ENCODE measurements at regions not wholly inside any gene's neighbourhood (a gene's known extent, or its start where the extent isn't known, plus 50 kb on each side); places are given as distances from the start of the nearest gene placed in this dataset.

DNA sequence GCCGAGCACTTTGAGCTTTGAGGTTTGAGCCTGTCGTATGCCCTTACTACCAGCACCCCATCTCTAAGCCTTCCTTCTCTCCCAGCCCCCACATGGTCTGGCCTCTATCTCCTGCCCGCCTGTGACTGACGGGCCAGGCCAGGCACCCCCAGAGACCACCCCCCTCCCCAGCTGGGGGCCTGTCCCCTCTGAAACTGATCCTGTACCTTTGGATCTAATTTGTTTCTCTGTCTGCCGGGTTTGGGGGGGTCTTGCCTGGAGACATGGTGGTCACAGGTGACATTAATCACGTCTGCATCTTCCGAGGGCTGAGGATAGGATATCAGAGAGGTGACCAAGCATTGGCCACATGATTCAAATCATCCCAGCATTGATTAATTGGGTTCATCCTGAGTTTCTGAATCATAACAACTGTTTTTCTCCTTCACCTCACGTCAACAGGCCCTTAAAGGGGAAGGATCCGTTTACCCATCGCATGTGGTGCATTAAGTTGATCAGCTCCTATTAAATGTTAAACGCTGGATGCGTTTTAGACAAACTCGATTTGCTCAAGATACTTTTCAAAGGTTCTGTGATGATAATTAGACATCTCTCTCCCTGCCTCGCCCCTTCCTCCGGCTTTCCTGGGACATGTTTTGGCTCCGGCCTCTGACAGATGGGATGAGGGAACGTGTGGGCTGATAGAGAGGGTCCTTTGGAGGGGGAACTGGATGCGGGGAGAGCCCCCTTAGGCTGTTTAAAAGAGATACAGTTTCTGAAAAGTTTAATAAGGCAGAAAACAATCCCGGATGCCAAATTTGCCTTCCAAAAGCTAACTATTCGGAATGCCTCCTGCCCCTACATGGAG lies 63.3 kb upstream of the TBX3 start:
- no peak for DNase-seq

DNA sequence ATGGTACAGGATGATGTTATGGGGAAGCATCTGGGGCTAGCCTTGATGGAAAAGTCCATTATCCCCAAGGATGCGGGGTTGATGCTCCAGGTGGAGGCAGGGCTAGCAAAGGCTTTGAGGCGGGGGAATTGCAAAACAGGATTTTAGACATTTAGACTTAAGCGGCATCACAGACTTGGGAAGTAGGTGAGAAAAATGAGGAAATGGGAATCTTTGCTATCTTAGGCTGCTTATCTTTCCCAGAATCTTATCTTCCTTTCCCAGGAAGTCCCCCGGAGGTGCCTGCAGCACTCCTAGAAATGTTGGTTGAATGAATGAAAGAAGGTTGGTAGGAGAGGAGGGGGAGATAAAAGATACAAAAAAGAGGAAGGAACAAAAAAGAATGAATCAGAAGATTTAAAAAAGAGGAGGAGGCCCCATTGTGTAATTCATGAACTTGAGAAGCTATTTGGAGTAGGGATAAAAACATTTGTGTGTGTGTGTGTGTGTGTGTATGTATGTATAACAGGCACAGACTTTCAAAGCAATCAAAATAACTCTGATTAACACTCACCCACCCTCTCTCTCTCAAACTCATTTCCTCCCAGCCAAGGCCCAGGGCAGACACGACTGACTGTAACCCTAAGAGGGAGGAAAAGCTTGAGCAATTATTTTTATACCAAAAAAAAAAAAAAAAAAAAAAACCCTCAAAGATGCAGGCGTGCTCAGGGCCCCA lies 62.5 kb upstream of the TBX3 start:
- no peak for DNase-seq

GRCh38 chr12:114744691-114745090 lies 60.7 kb upstream of the TBX3 start:
- no peak for DNase-seq

DNA sequence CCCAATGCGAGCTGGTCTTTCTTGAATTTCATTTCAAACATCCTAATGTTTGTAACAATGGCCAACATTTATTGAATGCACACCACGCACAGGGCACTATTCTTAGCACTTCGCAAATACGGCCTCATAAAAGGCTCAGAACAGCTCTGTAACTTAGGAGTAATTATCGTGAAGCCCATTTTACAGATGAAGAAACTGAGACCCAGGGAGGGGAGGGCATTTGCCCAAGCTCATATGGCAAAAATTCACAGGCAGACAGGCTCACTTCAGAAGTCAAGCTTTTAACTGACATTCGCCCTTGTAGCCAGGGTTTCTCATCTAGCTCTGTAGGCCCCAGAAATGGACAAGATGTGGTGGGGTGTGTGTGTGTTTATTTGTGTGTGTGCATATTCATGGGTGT lies 60.3 kb upstream of the TBX3 start:
- DNase-seq = no peak

- DNase-seq = no peak
These were observed 59.8 kb upstream of the TBX3 start for GRCh38 chr12:114743799-114744198.

DNA sequence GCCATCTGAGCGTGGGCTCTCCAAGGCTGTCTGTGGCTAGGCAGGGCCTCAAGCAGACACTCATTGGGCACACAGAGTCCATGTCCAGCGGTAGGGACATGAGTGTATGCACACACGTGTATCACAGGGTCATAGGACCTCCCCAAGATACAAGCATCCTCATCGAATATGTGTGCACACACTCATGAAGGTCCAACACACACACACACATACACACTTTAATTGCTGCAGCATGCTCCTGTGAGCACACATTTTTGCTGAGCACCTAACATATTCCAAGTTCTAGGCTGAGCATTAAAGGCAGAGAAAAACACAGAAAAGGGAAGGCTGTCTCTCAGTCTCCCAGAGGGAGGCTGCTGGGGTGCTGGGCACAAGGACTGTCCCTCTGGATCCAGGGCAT lies 59.3 kb upstream of the TBX3 start:
- no peak for DNase-seq

DNA sequence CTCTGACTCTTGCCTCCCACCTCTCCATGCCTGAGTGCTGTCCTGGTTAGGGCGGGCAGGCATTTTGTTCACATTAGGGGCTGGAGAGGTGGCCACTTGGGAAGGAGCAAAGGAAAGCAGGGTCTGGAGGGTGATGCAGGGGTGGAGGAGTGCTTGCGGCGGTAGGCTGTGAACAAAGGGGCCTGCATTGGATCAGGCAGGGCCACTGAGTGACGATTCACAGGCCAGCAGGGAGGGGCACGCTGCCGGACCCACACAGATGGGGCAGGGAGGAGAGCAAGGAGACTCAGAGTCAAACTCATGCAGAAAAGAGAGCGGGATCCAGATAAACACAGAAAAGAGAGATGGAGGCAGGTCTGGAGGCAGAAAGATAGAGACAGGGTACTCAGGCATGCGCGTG lies 58.4 kb upstream of the TBX3 start:
- DNase-seq = no peak

GRCh38 chr12:114741940-114742339 lies 58.0 kb upstream of the TBX3 start:
- no peak for DNase-seq

DNA sequence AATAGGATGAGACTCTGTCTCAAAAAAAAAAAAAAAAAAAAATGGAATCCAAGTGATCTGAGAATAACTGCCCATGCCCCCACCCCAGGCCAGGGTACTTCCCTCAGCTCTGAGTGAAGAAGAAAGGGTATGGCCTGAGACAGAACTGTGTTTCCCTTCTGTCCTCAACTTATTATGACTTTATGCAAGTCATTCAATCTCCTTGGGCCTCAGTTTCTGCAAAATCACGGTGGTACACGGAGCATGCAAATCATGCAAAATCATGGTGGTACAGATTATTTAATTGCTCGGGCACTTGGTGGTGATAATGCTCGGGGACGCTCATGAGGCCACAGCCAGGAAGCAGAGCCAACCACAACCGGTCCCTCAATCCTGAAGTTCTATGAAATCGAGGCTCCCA lies 56.5 kb upstream of the TBX3 start:
- DNase-seq = no peak

- DNase-seq = no peak
These were observed 54.6 kb upstream of the TBX3 start for GRCh38 chr12:114738460-114739184.

DNA sequence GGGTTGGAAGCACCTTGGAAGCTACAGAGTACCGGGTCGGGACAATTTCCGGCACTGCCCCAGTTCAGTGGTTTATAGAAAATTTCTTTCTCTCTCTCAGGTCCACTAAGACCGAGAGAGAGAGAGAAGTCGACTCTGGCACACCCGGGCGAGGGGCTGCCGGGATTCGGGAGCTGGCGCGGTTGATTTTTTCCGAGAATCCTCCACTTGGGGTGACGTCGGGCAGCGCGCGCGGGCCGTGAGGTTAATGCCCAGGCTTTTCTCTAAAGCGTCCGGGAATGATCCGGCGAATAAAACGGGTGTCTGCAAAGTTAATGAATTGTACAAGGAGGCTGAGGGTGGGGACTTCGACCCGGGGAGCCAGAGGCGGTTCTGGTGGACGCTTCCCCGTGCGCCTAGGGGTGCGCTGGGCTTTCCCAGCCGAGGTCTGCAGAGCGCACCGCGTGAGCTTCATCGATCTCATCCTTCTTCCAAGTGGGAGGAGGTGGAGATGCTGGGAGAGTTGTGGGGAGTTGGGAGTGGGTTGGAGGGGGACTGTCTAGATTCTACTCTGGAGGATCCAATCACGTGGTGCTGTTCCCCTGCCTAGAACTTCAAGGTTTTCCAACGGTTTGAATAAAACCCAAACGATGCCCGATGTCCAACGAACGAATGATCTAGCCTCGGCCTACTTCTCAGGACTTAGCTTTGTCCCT lies 51.9 kb upstream of the TBX3 start:
- no peak for DNase-seq

- DNase-seq = no peak
These were observed 51.0 kb upstream of the TBX3 start for GRCh38 chr12:114735011-114735410.

DNA sequence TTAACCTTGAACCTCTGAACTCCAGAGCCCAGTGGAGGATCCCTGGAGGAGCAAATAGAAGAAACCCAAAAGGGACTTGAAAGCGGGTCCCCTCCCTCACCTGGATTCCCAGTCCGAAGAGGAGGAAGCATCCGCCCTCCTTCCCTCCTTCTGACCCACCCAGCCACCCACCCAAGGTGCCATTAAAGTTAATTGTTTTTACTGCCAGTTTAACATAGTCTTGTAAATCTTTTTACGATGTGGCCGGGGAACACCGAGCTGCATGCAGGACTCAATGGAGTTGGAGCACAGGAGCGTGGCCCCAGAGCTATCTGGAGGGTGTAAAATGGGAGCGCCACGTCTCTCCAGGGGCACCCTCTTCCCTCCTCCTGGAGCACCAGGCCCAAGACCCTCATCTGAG lies 49.9 kb upstream of the TBX3 start:
- DNase-seq = no peak
